PC-3 (cell line): ENCODE measurements at regions not wholly inside any gene's neighbourhood (a gene's known extent, or its start where the extent isn't known, plus 50 kb on each side); places are given as distances from the start of the nearest gene placed in this dataset.

Experiments
- ATAC-seq: fragments of 200-7000 bp; cut with Tn5 transposase; 2 replicates; pipeline ENCODE4 v1.9.1; 2020; ENCODE audit warnings: mild to moderate bottlenecking, moderate library complexity
- BruUV-seq: library from RNA; stranded (reverse); fragments of 400-500 nt; replicated peaks from 2 replicates; lab custom pipeline; 2021; lab: Mats Ljungman, UMichigan
- CTCF ChIA-PET: fragments of 300-600 bp; sonication (Branson Sonifier 250); formaldehyde crosslinking; loops from one replicate; lab custom pipeline; 2022; ENCODE audit warnings: antibody characterized with exemption; lab: Charles Lee
- POLR2A ChIA-PET: fragments of 300-600 bp; sonication (Branson Sonifier 250); formaldehyde crosslinking; loops from one replicate; lab custom pipeline; 2022; ENCODE audit warnings: antibody characterized with exemption; ENCODE audit not compliant: unreplicated experiment; lab: Charles Lee
- DNase-seq: peaks from one replicate; pipeline ENCODE4 v3.0.0-alpha.2; 2015
- H2AFZ ChIP-seq: fragments of 300-600 bp; sonication (generic); 2 replicates; pipeline ENCODE4 v1.6.0; 2016; ENCODE audit warnings: antibody characterized with exemption, low read length
- H3F3A ChIP-seq: fragments of 300-600 bp; sonication (generic); one replicate; pipeline ENCODE4 v1.6.0; 2017; ENCODE audit warnings: antibody characterized with exemption, low read length, control low read depth, mild to moderate bottlenecking; ENCODE audit not compliant: unreplicated experiment
- H3K27ac ChIP-seq: fragments of 300-600 bp; sonication (generic); 2 replicates; pipeline ENCODE4 v1.5.1; 2016; ENCODE audit warnings: mild to moderate bottlenecking, low read length
- H3K27me3 ChIP-seq: fragments of 300-600 bp; sonication (generic); 2 replicates; pipeline ENCODE4 v1.6.1; 2016; ENCODE audit warnings: low read length, mixed read lengths
- H3K36me3 ChIP-seq: fragments of 300-600 bp; sonication (generic); 2 replicates; pipeline ENCODE4 v1.6.1; 2016; ENCODE audit warnings: low read depth, mixed run types, low read length, mixed read lengths
- H3K4me1 ChIP-seq: fragments of 300-600 bp; sonication (generic); 2 replicates; pipeline ENCODE4 v1.5.1; 2016; ENCODE audit warnings: low read length; ENCODE audit not compliant: insufficient read depth
- H3K4me2 ChIP-seq: fragments of 300-600 bp; sonication (generic); 2 replicates; pipeline ENCODE4 v1.6.0; 2016; ENCODE audit warnings: low read length
- H3K4me3 ChIP-seq: fragments of 300-600 bp; sonication (generic); 2 replicates; pipeline ENCODE4 v1.5.1; 2016; ENCODE audit warnings: mild to moderate bottlenecking, low read length, mixed read lengths
- H3K79me2 ChIP-seq: fragments of 300-600 bp; sonication (generic); 2 replicates; pipeline ENCODE4 v1.6.1; 2017; ENCODE audit warnings: low read length, mixed read lengths
- H3K9ac ChIP-seq: fragments of 300-600 bp; sonication (generic); 2 replicates; pipeline ENCODE4 v1.6.0; 2016; ENCODE audit warnings: mild to moderate bottlenecking, low read length
- H3K9me2 ChIP-seq: fragments of 300-600 bp; sonication (generic); replicated peaks from 2 replicates; pipeline ENCODE4 v1.6.1; 2016; ENCODE audit warnings: mixed run types, low read length, mixed read lengths
- H3K9me3 ChIP-seq: fragments of 300-600 bp; sonication (generic); 2 replicates; pipeline ENCODE4 v1.6.1; 2016; ENCODE audit warnings: low read length, mixed read lengths
- H4K20me1 ChIP-seq: fragments of 300-600 bp; sonication (generic); 2 replicates; pipeline ENCODE4 v1.6.1; 2016; ENCODE audit warnings: low read length, mixed read lengths
- CTCF ChIP-seq: fragments of 300-600 bp; sonication (generic); conservative IDR thresholded peaks from 2 replicates; pipeline ENCODE4 v1.5.1; 2017; ENCODE audit warnings: antibody characterized with exemption, low read depth, mild to moderate bottlenecking, low read length
- EZH2 ChIP-seq: fragments of 300-600 bp; sonication (generic); IDR thresholded peaks from one replicate; pipeline ENCODE4 v1.6.1; 2017; ENCODE audit warnings: antibody characterized with exemption, mild to moderate bottlenecking, low read length; ENCODE audit not compliant: unreplicated experiment
- EZH2phosphoT487 ChIP-seq: fragments of 300-600 bp; sonication (generic); IDR thresholded peaks from 2 replicates; pipeline ENCODE4 v1.6.1; 2018; ENCODE audit warnings: mild to moderate bottlenecking, antibody characterized with exemption, low read length, borderline replicate concordance
- intact Hi-C: fragments of 100-400 bp; cut with micrococcal nuclease; formaldehyde crosslinking; loops from 2 replicates; pipeline ENCODE4 v1.9.0; 2023

DNA sequence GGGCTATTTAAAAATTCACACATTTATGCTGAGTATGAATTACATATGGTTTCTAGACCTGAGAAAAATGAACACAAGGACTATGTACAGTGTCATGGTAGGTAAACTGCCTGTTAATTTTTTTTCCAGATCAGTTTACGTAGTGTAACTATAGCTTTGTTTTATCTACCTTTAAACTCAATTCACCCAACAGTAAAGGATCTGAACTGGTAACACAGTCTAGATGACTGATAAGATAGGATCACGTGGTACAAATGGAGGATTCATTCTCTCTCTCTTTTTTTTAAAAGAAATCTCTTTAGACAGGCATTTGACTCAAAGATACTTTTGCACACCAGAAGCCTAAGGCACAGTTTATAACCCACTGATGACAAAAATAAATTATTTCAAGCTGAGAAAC, 130.8 kb upstream of the ATP2B1 start:
- ChIA-PET POLR2A (no interaction called here), CTCF (no interaction called here)
- Histone ChIP-seq H3F3A (no peaks in the 10 kb centered on the region), H3K79me2 (no peaks in the 10 kb centered on the region), H3K36me3 (no peaks in the 10 kb centered on the region), H3K4me1 (no peaks in the 10 kb centered on the region), H3K27me3 (no peaks in the 10 kb centered on the region), H2AFZ (no peak overlapping the region), H3K4me3 (no peak overlapping the region), H3K27ac (no peak overlapping the region), H3K9ac (no peak overlapping the region), H3K4me2 (no peak overlapping the region), H4K20me1 (no peaks in the 10 kb centered on the region), H3K9me3 (no peaks in the 10 kb centered on the region), H3K9me2 (no peaks in the 10 kb centered on the region)
- ATAC-seq (no peak), DNase-seq (no peak)
- TF ChIP-seq EZH2, result no peak
- no peak for TF ChIP-seq CTCF
- TF ChIP-seq EZH2phosphoT487, result no peak
- no TSS peak for BruUV-seq
- intact Hi-C loops, result no loop called here

DNA sequence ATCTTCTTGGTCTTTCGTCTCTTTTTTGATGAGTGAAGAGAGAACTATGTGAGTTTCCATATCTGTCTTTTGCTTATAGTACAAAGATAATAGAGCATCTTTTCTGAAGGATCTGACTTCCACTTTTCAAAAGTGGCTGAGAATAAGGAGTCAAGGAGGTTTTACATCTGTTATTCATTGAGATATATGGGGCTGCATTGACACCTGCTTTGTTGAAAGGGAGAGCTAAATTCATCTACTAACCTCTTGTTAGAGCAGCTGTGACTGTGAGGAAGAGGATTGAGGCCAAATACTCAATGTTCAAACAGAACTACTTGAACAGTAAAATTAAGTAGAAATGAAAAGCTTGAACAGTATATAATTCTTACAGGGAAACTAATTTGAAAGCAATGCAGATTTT, 130.2 kb upstream of the ATP2B1 start:
- H3K36me3 ChIP-seq, result no peaks in the 10 kb centered on the region
- no peaks in the 10 kb centered on the region for H3K27me3 ChIP-seq
- no peaks in the 10 kb centered on the region for H3K79me2 ChIP-seq
- CTCF ChIA-PET, result no interaction called here
- no peak overlapping the region for H3K27ac ChIP-seq
- intact Hi-C loops, result no loop called here
- no peaks in the 10 kb centered on the region for H3K9me2 ChIP-seq
- H4K20me1 ChIP-seq, result no peaks in the 10 kb centered on the region
- H3K4me2 ChIP-seq, result no peak overlapping the region
- no peak overlapping the region for H3K9ac ChIP-seq
- no peak overlapping the region for H3K4me3 ChIP-seq
- DNase-seq, result no peak
- POLR2A ChIA-PET, result no interaction called here
- no peaks in the 10 kb centered on the region for H3K9me3 ChIP-seq
- BruUV-seq, result no TSS peak
- no peak overlapping the region for H2AFZ ChIP-seq
- no peak for ATAC-seq
- no peaks in the 10 kb centered on the region for H3K4me1 ChIP-seq
- TF ChIP-seq EZH2phosphoT487 (no peak), CTCF (no peak)
- H3F3A ChIP-seq, result no peaks in the 10 kb centered on the region

DNA sequence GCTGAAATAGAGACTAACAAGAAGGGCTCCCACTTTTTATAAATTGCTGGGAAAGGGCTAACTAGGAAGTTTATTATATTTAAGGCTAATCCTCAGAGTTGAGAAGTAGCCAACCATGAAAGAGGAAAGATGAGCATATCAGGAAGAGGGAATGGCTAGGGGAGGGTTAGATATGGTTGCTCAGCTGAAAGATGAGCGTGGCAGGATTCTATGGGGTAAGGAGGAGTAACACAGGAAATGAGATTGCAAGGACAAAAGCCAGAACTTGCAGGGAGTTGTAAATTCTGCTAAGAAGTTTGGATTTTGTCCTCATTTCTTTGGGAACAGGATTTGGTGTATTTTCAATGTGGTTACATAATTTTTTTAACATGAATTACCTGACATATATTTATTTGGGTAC, 127.4 kb upstream of the ATP2B1 start:
- no peaks in the 10 kb centered on the region for H3K9me3 ChIP-seq
- no TSS peak for BruUV-seq
- TF ChIP-seq CTCF, result no peak
- TF ChIP-seq EZH2phosphoT487, result no peak
- no peak for TF ChIP-seq EZH2
- DNase-seq, result no peak
- H4K20me1 ChIP-seq, result no peaks in the 10 kb centered on the region
- no peaks in the 10 kb centered on the region for H3K4me1 ChIP-seq
- no peaks in the 10 kb centered on the region for H3K36me3 ChIP-seq
- no peak overlapping the region for H2AFZ ChIP-seq
- no peaks in the 10 kb centered on the region for H3F3A ChIP-seq
- H3K9me2 ChIP-seq, result no peaks in the 10 kb centered on the region
- no peak overlapping the region for H3K27ac ChIP-seq
- no peak overlapping the region for H3K9ac ChIP-seq
- intact Hi-C loops, result no loop called here
- CTCF ChIA-PET, result no interaction called here
- H3K4me2 ChIP-seq, result no peak overlapping the region
- no peaks in the 10 kb centered on the region for H3K79me2 ChIP-seq
- POLR2A ChIA-PET, result no interaction called here
- no peak for ATAC-seq
- no peak overlapping the region for H3K4me3 ChIP-seq
- no peaks in the 10 kb centered on the region for H3K27me3 ChIP-seq
